IgD-negative memory B cell (primary cell): ENCODE measurements at regions not wholly inside any gene's neighbourhood (a gene's known extent, or its start where the extent isn't known, plus 50 kb on each side); places are given as distances from the start of the nearest gene placed in this dataset.

ENCODE experiments used
- H3K27ac Mint-ChIP-seq, 3 donors: one replicate each; pipeline ENCODE4 v1.8.0; 2020 to 2022; ENCODE audit warnings: mild to moderate bottlenecking in 3 of 3, mixed read lengths in 3 of 3, moderate library complexity in 1 of 3
- H3K27me3 Mint-ChIP-seq: one replicate; pipeline ENCODE4 v1.8.0; 2021; ENCODE audit warnings: mixed read lengths
- H3K36me3 Mint-ChIP-seq: one replicate; pipeline ENCODE4 v1.8.0; 2020; ENCODE audit warnings: mild to moderate bottlenecking, mixed read lengths
- H3K4me1 Mint-ChIP-seq, 3 donors: one replicate each; pipeline ENCODE4 v1.8.0; 2020 to 2022; ENCODE audit warnings: mixed read lengths in 3 of 3, mild to moderate bottlenecking in 1 of 3
- H3K4me3 Mint-ChIP-seq, 4 donors: one replicate each; pipeline ENCODE4 v1.8.0; 2020 to 2022; ENCODE audit warnings: mild to moderate bottlenecking in 4 of 4, mixed read lengths in 4 of 4, moderate library complexity in 3 of 4
- H3K9me3 Mint-ChIP-seq, 3 donors: one replicate each; pipeline ENCODE4 v1.8.0; 2020 to 2021; ENCODE audit warnings: mixed read lengths in 3 of 3, mild to moderate bottlenecking in 1 of 3

- no peaks in the 10 kb centered on the region for H3K27me3 Mint-ChIP-seq
- no peak overlapping the region for H3K27ac Mint-ChIP-seq
- no peak overlapping the region for H3K4me3 Mint-ChIP-seq
- peaks cover 0 to 4% (median 0%) of the 10 kb centered on the region in 3 donors for H3K9me3 Mint-ChIP-seq
- H3K36me3 Mint-ChIP-seq = no peaks in the 10 kb centered on the region
- H3K4me1 Mint-ChIP-seq = no peaks in the 10 kb centered on the region
These were observed 504.6 kb upstream of the KLHL1 start for GRCh38 chr13:70612881-70613280.

- no peaks in the 10 kb centered on the region for H3K4me1 Mint-ChIP-seq
These were observed 496.2 kb upstream of the KLHL1 start for GRCh38 chr13:70604448-70604847.

GRCh38 chr13:70593716-70594115, 485.5 kb upstream of the KLHL1 start:
- no peaks in the 10 kb centered on the region for H3K4me1 Mint-ChIP-seq

More at GRCh38 chr13:70604448-70604847, 496.2 kb upstream of the KLHL1 start:
- Mint-ChIP-seq H3K9me3 (peaks cover 1 to 16% (median 6%) of the 10 kb centered on the region in 3 donors), H3K36me3 (no peaks in the 10 kb centered on the region), H3K27ac (no peak overlapping the region), H3K27me3 (no peaks in the 10 kb centered on the region), H3K4me3 (no peak overlapping the region)

GRCh38 chr13:70585109-70585508, 476.9 kb upstream of the KLHL1 start:
- no peaks in the 10 kb centered on the region for H3K27me3 Mint-ChIP-seq
- H3K27ac Mint-ChIP-seq = no peak overlapping the region

More at GRCh38 chr13:70593716-70594115, 485.5 kb upstream of the KLHL1 start:
- Mint-ChIP-seq H3K27me3 (no peaks in the 10 kb centered on the region), H3K36me3 (no peaks in the 10 kb centered on the region), H3K4me3 (no peak overlapping the region), H3K27ac (no peak overlapping the region), H3K9me3 (no peaks in the 10 kb centered on the region)

GRCh38 chr13:70580825-70581224, 472.6 kb upstream of the KLHL1 start:
- no peaks in the 10 kb centered on the region for H3K36me3 Mint-ChIP-seq
- H3K27ac Mint-ChIP-seq = no peak overlapping the region
- H3K4me3 Mint-ChIP-seq = no peak overlapping the region
- peaks cover 0 to 4% (median 2%) of the 10 kb centered on the region in 3 donors for H3K9me3 Mint-ChIP-seq
- H3K27me3 Mint-ChIP-seq = no peaks in the 10 kb centered on the region
- H3K4me1 Mint-ChIP-seq = no peaks in the 10 kb centered on the region

More at GRCh38 chr13:70585109-70585508, 476.9 kb upstream of the KLHL1 start:
- Mint-ChIP-seq H3K4me3 (no peak overlapping the region), H3K9me3 (peaks cover 0 to 4% (median 4%) of the 10 kb centered on the region in 3 donors), H3K4me1 (no peaks in the 10 kb centered on the region), H3K36me3 (no peaks in the 10 kb centered on the region)

GRCh38 chr13:70579941-70580340, 471.7 kb upstream of the KLHL1 start:
- no peak overlapping the region for H3K27ac Mint-ChIP-seq
- no peaks in the 10 kb centered on the region for H3K27me3 Mint-ChIP-seq
- peaks cover 0 to 2% (median 2%) of the 10 kb centered on the region in 3 donors for H3K9me3 Mint-ChIP-seq
- H3K36me3 Mint-ChIP-seq = no peaks in the 10 kb centered on the region
- no peaks in the 10 kb centered on the region for H3K4me1 Mint-ChIP-seq
- H3K4me3 Mint-ChIP-seq = no peak overlapping the region

GRCh38 chr13:70571221-70571620, 463.0 kb upstream of the KLHL1 start:
- Mint-ChIP-seq H3K36me3 (no peaks in the 10 kb centered on the region), H3K4me3 (no peak overlapping the region), H3K4me1 (no peaks in the 10 kb centered on the region), H3K27ac (no peak overlapping the region), H3K27me3 (no peaks in the 10 kb centered on the region), H3K9me3 (peaks cover 0 to 6% (median 4%) of the 10 kb centered on the region in 3 donors)

- peaks cover 0 to 8% (median 4%) of the 10 kb centered on the region in 3 donors for H3K9me3 Mint-ChIP-seq
- H3K27ac Mint-ChIP-seq = no peak overlapping the region
- H3K36me3 Mint-ChIP-seq = no peaks in the 10 kb centered on the region
- no peak overlapping the region for H3K4me3 Mint-ChIP-seq
- no peaks in the 10 kb centered on the region for H3K4me1 Mint-ChIP-seq
- no peaks in the 10 kb centered on the region for H3K27me3 Mint-ChIP-seq
These were observed 460.3 kb upstream of the KLHL1 start for GRCh38 chr13:70568571-70568970.

GRCh38 chr13:70544706-70545105, 436.5 kb upstream of the KLHL1 start:
- Mint-ChIP-seq H3K9me3 (peaks cover 0 to 2% (median 2%) of the 10 kb centered on the region in 3 donors), H3K27me3 (no peaks in the 10 kb centered on the region), H3K27ac (no peak overlapping the region), H3K4me3 (no peak overlapping the region), H3K36me3 (no peaks in the 10 kb centered on the region), H3K4me1 (no peaks in the 10 kb centered on the region)

GRCh38 chr13:70541451-70541850, 433.2 kb upstream of the KLHL1 start:
- H3K27ac Mint-ChIP-seq = no peak overlapping the region
- no peaks in the 10 kb centered on the region for H3K4me1 Mint-ChIP-seq
- H3K9me3 Mint-ChIP-seq = peaks cover 0 to 3% (median 2%) of the 10 kb centered on the region in 3 donors
- no peak overlapping the region for H3K4me3 Mint-ChIP-seq
- no peaks in the 10 kb centered on the region for H3K36me3 Mint-ChIP-seq
- H3K27me3 Mint-ChIP-seq = no peaks in the 10 kb centered on the region

- no peaks in the 10 kb centered on the region for H3K4me1 Mint-ChIP-seq
- no peaks in the 10 kb centered on the region for H3K27me3 Mint-ChIP-seq
- H3K4me3 Mint-ChIP-seq = no peak overlapping the region
- H3K9me3 Mint-ChIP-seq = peaks cover 0 to 3% (median 2%) of the 10 kb centered on the region in 3 donors
- no peaks in the 10 kb centered on the region for H3K36me3 Mint-ChIP-seq
- no peak overlapping the region for H3K27ac Mint-ChIP-seq
These were observed 426.2 kb upstream of the KLHL1 start for GRCh38 chr13:70534466-70534865.

- no peaks in the 10 kb centered on the region for H3K36me3 Mint-ChIP-seq
- H3K9me3 Mint-ChIP-seq = peaks cover 0 to 4% (median 4%) of the 10 kb centered on the region in 3 donors
- H3K4me3 Mint-ChIP-seq = no peak overlapping the region
- H3K27ac Mint-ChIP-seq = no peak overlapping the region
- H3K4me1 Mint-ChIP-seq = no peaks in the 10 kb centered on the region
- no peaks in the 10 kb centered on the region for H3K27me3 Mint-ChIP-seq
These were observed 421.4 kb upstream of the KLHL1 start for GRCh38 chr13:70529652-70530051.

GRCh38 chr13:70527599-70527998, 419.3 kb upstream of the KLHL1 start:
- Mint-ChIP-seq H3K27me3 (no peaks in the 10 kb centered on the region), H3K27ac (no peak overlapping the region), H3K36me3 (no peaks in the 10 kb centered on the region), H3K4me1 (no peaks in the 10 kb centered on the region), H3K9me3 (peaks cover 0 to 6% (median 4%) of the 10 kb centered on the region in 3 donors), H3K4me3 (no peak overlapping the region)

GRCh38 chr13:70523622-70524021, 415.4 kb upstream of the KLHL1 start:
- Mint-ChIP-seq H3K27ac (no peak overlapping the region), H3K27me3 (no peaks in the 10 kb centered on the region), H3K4me3 (no peak overlapping the region), H3K4me1 (no peaks in the 10 kb centered on the region), H3K9me3 (peaks cover 0 to 6% (median 4%) of the 10 kb centered on the region in 3 donors), H3K36me3 (no peaks in the 10 kb centered on the region)

- no peaks in the 10 kb centered on the region for H3K36me3 Mint-ChIP-seq
- H3K27ac Mint-ChIP-seq = peak overlapping the region in 1 of 3 donors; percentile 7
- no peaks in the 10 kb centered on the region for H3K4me1 Mint-ChIP-seq
- peaks cover 0 to 4% (median 0%) of the 10 kb centered on the region in 3 donors for H3K9me3 Mint-ChIP-seq
- H3K4me3 Mint-ChIP-seq = no peak overlapping the region
- no peaks in the 10 kb centered on the region for H3K27me3 Mint-ChIP-seq
These were observed 412.2 kb upstream of the KLHL1 start for GRCh38 chr13:70520275-70521036.

- H3K27me3 Mint-ChIP-seq = no peaks in the 10 kb centered on the region
- H3K27ac Mint-ChIP-seq = no peak overlapping the region
- H3K4me1 Mint-ChIP-seq = no peaks in the 10 kb centered on the region
- H3K36me3 Mint-ChIP-seq = no peaks in the 10 kb centered on the region
- no peak overlapping the region for H3K4me3 Mint-ChIP-seq
- H3K9me3 Mint-ChIP-seq = no peaks in the 10 kb centered on the region
These were observed 409.8 kb upstream of the KLHL1 start for GRCh38 chr13:70518081-70518480.
